HCT116 (cell line): ENCODE measurements at regions not wholly inside any gene's neighbourhood (a gene's known extent, or its start where the extent isn't known, plus 50 kb on each side); places are given as distances from the start of the nearest gene placed in this dataset.

ENCODE experiments used
- ATAC-seq: fragments of 200-7000 bp; cut with Tn5 transposase; 2 replicates; pipeline ENCODE4 v1.9.1; 2020; ENCODE audit warnings: mild to moderate bottlenecking, moderate library complexity
- BruUV-seq: library from RNA; stranded (reverse); fragments of 400-500 nt; replicated peaks from 2 replicates; lab custom pipeline; 2021; lab: Mats Ljungman, UMichigan
- CTCF ChIA-PET: fragments of 300-600 bp; sonication (Branson Sonifier 250); formaldehyde crosslinking; loops from one replicate; lab custom pipeline; 2021; ENCODE audit warnings: antibody characterized with exemption; lab: Charles Lee
- POLR2A ChIA-PET: fragments of 300-600, 350-600 bp; sonication (Branson Sonifier 250); formaldehyde crosslinking; loops from one replicate; lab custom pipeline; 2021; ENCODE audit warnings: antibody characterized with exemption; lab: Charles Lee
- RAD21 ChIA-PET, 2 experiments: fragments of 300-600 bp; sonication (Branson Sonifier 250); formaldehyde crosslinking; loops; one replicate each; lab custom pipeline; 2023; ENCODE audit warnings: low total read pairs in 2 of 2; ENCODE audit not compliant: uncharacterized antibody in 2 of 2, unreplicated experiment in 2 of 2, low non-redundant PET in 1 of 2; lab: Charles Lee
- DNase-seq: peaks from one replicate; pipeline ENCODE4 v3.0.0-alpha.2; 2010; ENCODE audit warnings: low read depth, low spot score
- H2AFZ ChIP-seq: fragments of 200-600 bp; shearing (Covaris generic), sonication (generic); 2 replicates; pipeline ENCODE4 v1.6.1; 2017; ENCODE audit warnings: low read depth, mixed run types, mixed read lengths, antibody characterized with exemption, low read length; ENCODE audit not compliant: poor library complexity, severe bottlenecking
- H3K27ac ChIP-seq: 2 replicates; pipeline ENCODE4 v1.5.1; 2012; ENCODE audit warnings: low read depth, low read length
- H3K27me3 ChIP-seq: fragments of 200-600 bp; sonication (generic); 2 replicates; pipeline ENCODE4 v1.6.1; 2016; ENCODE audit warnings: mixed run types, low read length, mixed read lengths; ENCODE audit not compliant: insufficient read depth
- H3K36me3 ChIP-seq, 2 experiments: fragments of 200-500 bp in 1 of 2; fragments of 200-600 bp in 1 of 2; sonication (Bioruptor generic) in 1 of 2; sonication (generic) in 1 of 2; 2 replicates each; pipeline versions ENCODE4 v1.5.1 to v1.6.1; 2014 to 2016; ENCODE audit warnings: low read length in 2 of 2, inconsistent platforms in 1 of 2, mixed read lengths in 1 of 2, mixed run types in 1 of 2; ENCODE audit not compliant: insufficient read depth in 2 of 2, control insufficient read depth in 1 of 2
- H3K4me1 ChIP-seq, 2 experiments: fragments of 200-600 bp in 1 of 2; sonication (generic) in 1 of 2; 2 replicates each; pipeline versions ENCODE4 v1.5.1 to v1.6.1; 2012 to 2017; ENCODE audit warnings: low read length in 2 of 2, inconsistent platforms in 1 of 2, mild to moderate bottlenecking in 1 of 2, mixed read lengths in 1 of 2, mixed run types in 1 of 2, moderate library complexity in 1 of 2; ENCODE audit not compliant: insufficient read depth in 2 of 2, control insufficient read depth in 1 of 2
- H3K4me2 ChIP-seq: fragments of 200-600 bp; sonication (generic); 2 replicates; pipeline ENCODE4 v1.6.1; 2017; ENCODE audit warnings: mixed run types, low read length, mixed read lengths
- H3K4me3 ChIP-seq, 2 experiments: fragments of 200-600 bp in 1 of 2; sonication (generic) in 1 of 2; replicated peaks in 1 of 2; 2 replicates each; pipeline ENCODE4 v1.5.1; 2011 to 2016; ENCODE audit warnings: low read length in 2 of 2, control low read depth in 1 of 2, low read depth in 1 of 2, mild to moderate bottlenecking in 1 of 2, mixed read lengths in 1 of 2, mixed run types in 1 of 2
- H3K79me2 ChIP-seq: fragments of 200-600 bp; sonication (generic); 2 replicates; pipeline ENCODE4 v1.6.1; 2017; ENCODE audit warnings: mild to moderate bottlenecking, mixed run types, low read length, moderate library complexity, mixed read lengths; ENCODE audit not compliant: insufficient read depth
- H3K9ac ChIP-seq: fragments of 200-600 bp; sonication (generic); 2 replicates; pipeline ENCODE4 v1.6.1; 2016; ENCODE audit warnings: low read length, mixed read lengths
- H3K9me2 ChIP-seq: fragments of 200-600 bp; sonication (generic), shearing (Covaris generic); 2 replicates; pipeline ENCODE4 v1.6.1; 2017; ENCODE audit warnings: mixed run types, mild to moderate bottlenecking, moderate library complexity; ENCODE audit not compliant: insufficient read depth
- H3K9me3 ChIP-seq, 2 experiments: fragments of 200-500 bp in 1 of 2; fragments of 200-600 bp in 1 of 2; sonication (Bioruptor generic) in 1 of 2; sonication (generic) in 1 of 2; 2 replicates each; pipeline ENCODE4 v1.6.1; 2014 to 2017; ENCODE audit warnings: low read length in 2 of 2, mixed read lengths in 2 of 2, inconsistent platforms in 1 of 2, low read depth in 1 of 2, mild to moderate bottlenecking in 1 of 2, mixed run types in 1 of 2, moderate library complexity in 1 of 2; ENCODE audit not compliant: control insufficient read depth in 1 of 2, insufficient read depth in 1 of 2
- H4K20me1 ChIP-seq: fragments of 200-600 bp; sonication (generic), shearing (Covaris generic); 2 replicates; pipeline ENCODE4 v1.6.1; 2017; ENCODE audit warnings: mixed run types, mild to moderate bottlenecking, moderate library complexity; ENCODE audit not compliant: insufficient read depth
- CEBPB ChIP-seq: IDR thresholded peaks from 2 replicates; pipeline ENCODE4 v1.6.1; 2012; ENCODE audit warnings: low read depth
- EGR1 ChIP-seq: IDR thresholded peaks from 2 replicates; pipeline ENCODE4 v1.6.1; 2012; ENCODE audit warnings: low read depth
- ELF1 ChIP-seq: IDR thresholded peaks from 2 replicates; pipeline ENCODE4 v1.6.1; 2012; ENCODE audit warnings: low read depth, borderline replicate concordance
- EZH2 ChIP-seq: fragments of 200-600 bp; sonication (generic); IDR thresholded peaks from 2 replicates; pipeline ENCODE4 v1.6.1; 2017; ENCODE audit warnings: antibody characterized with exemption, mixed run types
- EZH2phosphoT487 ChIP-seq: fragments of 200-600 bp; IDR thresholded peaks from 2 replicates; pipeline ENCODE4 v1.6.1; 2018; ENCODE audit warnings: antibody characterized with exemption, borderline replicate concordance
- FOSL1 ChIP-seq: IDR thresholded peaks from 2 replicates; pipeline ENCODE4 v1.6.1; 2012; ENCODE audit warnings: low read depth
- JUND ChIP-seq: IDR thresholded peaks from 2 replicates; pipeline ENCODE4 v1.6.1; 2012
- POLR2A ChIP-seq: IDR thresholded peaks from 2 replicates; pipeline ENCODE4 v1.7.0; 2011; ENCODE audit warnings: borderline replicate concordance; ENCODE audit not compliant: insufficient read depth, insufficient read length; ENCODE audit errors: extremely low read depth
- POLR2AphosphoS5 ChIP-seq: IDR thresholded peaks from 2 replicates; pipeline ENCODE4 v1.6.1; 2011; ENCODE audit warnings: mild to moderate bottlenecking, low read depth, low read length, moderate library complexity
- SIN3A ChIP-seq: IDR thresholded peaks from 2 replicates; pipeline ENCODE4 v1.6.1; 2012; ENCODE audit warnings: low read depth
- SP1 ChIP-seq: IDR thresholded peaks from 2 replicates; pipeline ENCODE4 v1.6.1; 2012; ENCODE audit warnings: low read depth
- SRF ChIP-seq: IDR thresholded peaks from 2 replicates; pipeline ENCODE4 v1.6.1; 2012; ENCODE audit warnings: low read depth
- YY1 ChIP-seq: IDR thresholded peaks from 2 replicates; pipeline ENCODE4 v1.6.1; 2011; ENCODE audit warnings: low read length, low read depth, moderate library complexity, mild to moderate bottlenecking; ENCODE audit not compliant: insufficient replicate concordance; ENCODE audit errors: extremely low read depth
- ZNF274 ChIP-seq: fragments of 200-500 bp; sonication (Bioruptor generic); IDR thresholded peaks from 2 replicates; pipeline ENCODE4 v1.6.1; 2014; ENCODE audit warnings: mild to moderate bottlenecking, low read depth, low read length, inconsistent platforms
- intact Hi-C: fragments of 100-400 bp; cut with micrococcal nuclease; formaldehyde crosslinking; loops from 2 replicates; pipeline ENCODE4 v1.10.0; 2022
- TF ChIP-seq, protein P1 (sequence below): IDR thresholded peaks from 2 replicates; pipeline ENCODE4 v1.6.1; 2012; ENCODE audit warnings: low read depth
- TF ChIP-seq, protein P2 (sequence below): IDR thresholded peaks from 2 replicates; pipeline ENCODE4 v1.6.1; 2011; ENCODE audit warnings: mild to moderate bottlenecking, low read length, moderate library complexity; ENCODE audit not compliant: insufficient replicate concordance; ENCODE audit errors: extremely low read depth
- TF ChIP-seq, protein P3 (sequence below): IDR thresholded peaks from 2 replicates; pipeline ENCODE4 v1.6.1; 2012
- TF ChIP-seq, protein P4 (sequence below): IDR thresholded peaks from 2 replicates; pipeline ENCODE4 v1.6.1; 2012
- TF ChIP-seq, protein P5 (sequence below), 3 experiments: fragments of 200-600 bp in 1 of 3; sonication (generic) in 1 of 3; IDR thresholded peaks in 2 of 3; conservative IDR thresholded peaks in 1 of 3; 2 replicates each; pipeline ENCODE4 v1.5.1; 2012 to 2017; ENCODE audit warnings: low read depth in 2 of 3, low read length in 2 of 3, antibody characterized with exemption in 1 of 3, borderline replicate concordance in 1 of 3, control low read depth in 1 of 3, mild to moderate bottlenecking in 1 of 3, mixed read lengths in 1 of 3, mixed run types in 1 of 3, moderate library complexity in 1 of 3; ENCODE audit not compliant: insufficient read depth in 1 of 3

DNA sequence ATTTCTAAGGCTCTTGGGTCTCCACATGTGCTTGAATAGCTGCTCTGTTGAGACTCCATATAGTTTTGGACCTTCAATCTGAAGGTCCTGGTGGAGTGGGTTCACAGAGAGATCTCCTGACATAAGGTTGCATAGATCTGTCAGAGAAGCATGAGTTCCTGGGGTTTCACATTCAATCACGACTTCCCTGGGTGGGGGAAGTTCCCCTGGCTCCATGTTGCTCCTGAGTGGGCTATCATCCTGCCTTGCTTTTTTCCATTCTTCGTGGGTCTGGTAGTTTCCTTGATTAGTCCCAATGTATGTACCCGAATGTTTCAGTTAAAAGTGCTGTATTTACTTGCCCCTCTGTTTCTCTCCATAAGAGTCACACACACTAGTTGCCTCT is 181.8 kb downstream of the RASSF9 start:
- no peaks in the 10 kb centered on the region for H3K79me2 ChIP-seq
- no peak for ATAC-seq
- no peaks in the 10 kb centered on the region for H4K20me1 ChIP-seq
- RAD21 ChIA-PET: no interaction called here
- no peak overlapping the region for H3K4me2 ChIP-seq
- no peak for TF ChIP-seq SP1
- TF ChIP-seq FOSL1: no peak
- no peak for TF ChIP-seq POLR2A
- TF ChIP-seq, protein P1, sequence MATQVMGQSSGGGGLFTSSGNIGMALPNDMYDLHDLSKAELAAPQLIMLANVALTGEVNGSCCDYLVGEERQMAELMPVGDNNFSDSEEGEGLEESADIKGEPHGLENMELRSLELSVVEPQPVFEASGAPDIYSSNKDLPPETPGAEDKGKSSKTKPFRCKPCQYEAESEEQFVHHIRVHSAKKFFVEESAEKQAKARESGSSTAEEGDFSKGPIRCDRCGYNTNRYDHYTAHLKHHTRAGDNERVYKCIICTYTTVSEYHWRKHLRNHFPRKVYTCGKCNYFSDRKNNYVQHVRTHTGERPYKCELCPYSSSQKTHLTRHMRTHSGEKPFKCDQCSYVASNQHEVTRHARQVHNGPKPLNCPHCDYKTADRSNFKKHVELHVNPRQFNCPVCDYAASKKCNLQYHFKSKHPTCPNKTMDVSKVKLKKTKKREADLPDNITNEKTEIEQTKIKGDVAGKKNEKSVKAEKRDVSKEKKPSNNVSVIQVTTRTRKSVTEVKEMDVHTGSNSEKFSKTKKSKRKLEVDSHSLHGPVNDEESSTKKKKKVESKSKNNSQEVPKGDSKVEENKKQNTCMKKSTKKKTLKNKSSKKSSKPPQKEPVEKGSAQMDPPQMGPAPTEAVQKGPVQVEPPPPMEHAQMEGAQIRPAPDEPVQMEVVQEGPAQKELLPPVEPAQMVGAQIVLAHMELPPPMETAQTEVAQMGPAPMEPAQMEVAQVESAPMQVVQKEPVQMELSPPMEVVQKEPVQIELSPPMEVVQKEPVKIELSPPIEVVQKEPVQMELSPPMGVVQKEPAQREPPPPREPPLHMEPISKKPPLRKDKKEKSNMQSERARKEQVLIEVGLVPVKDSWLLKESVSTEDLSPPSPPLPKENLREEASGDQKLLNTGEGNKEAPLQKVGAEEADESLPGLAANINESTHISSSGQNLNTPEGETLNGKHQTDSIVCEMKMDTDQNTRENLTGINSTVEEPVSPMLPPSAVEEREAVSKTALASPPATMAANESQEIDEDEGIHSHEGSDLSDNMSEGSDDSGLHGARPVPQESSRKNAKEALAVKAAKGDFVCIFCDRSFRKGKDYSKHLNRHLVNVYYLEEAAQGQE: no peak
- TF ChIP-seq, protein P2, sequence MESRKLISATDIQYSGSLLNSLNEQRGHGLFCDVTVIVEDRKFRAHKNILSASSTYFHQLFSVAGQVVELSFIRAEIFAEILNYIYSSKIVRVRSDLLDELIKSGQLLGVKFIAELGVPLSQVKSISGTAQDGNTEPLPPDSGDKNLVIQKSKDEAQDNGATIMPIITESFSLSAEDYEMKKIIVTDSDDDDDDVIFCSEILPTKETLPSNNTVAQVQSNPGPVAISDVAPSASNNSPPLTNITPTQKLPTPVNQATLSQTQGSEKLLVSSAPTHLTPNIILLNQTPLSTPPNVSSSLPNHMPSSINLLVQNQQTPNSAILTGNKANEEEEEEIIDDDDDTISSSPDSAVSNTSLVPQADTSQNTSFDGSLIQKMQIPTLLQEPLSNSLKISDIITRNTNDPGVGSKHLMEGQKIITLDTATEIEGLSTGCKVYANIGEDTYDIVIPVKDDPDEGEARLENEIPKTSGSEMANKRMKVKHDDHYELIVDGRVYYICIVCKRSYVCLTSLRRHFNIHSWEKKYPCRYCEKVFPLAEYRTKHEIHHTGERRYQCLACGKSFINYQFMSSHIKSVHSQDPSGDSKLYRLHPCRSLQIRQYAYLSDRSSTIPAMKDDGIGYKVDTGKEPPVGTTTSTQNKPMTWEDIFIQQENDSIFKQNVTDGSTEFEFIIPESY: no peak
- TF ChIP-seq EZH2phosphoT487: no peak
- no peak for TF ChIP-seq ZNF274
- TF ChIP-seq YY1: no peak
- TF ChIP-seq SRF: no peak
- TF ChIP-seq CEBPB: no peak
- no peak for TF ChIP-seq EGR1
- TF ChIP-seq JUND: no peak
- TF ChIP-seq, protein P3, sequence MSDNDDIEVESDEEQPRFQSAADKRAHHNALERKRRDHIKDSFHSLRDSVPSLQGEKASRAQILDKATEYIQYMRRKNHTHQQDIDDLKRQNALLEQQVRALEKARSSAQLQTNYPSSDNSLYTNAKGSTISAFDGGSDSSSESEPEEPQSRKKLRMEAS: no peak
- TF ChIP-seq POLR2AphosphoS5: no peak
- TF ChIP-seq, protein P4, sequence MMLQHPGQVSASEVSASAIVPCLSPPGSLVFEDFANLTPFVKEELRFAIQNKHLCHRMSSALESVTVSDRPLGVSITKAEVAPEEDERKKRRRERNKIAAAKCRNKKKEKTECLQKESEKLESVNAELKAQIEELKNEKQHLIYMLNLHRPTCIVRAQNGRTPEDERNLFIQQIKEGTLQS: no peak
- TF ChIP-seq ELF1: no peak
- no peak for TF ChIP-seq SIN3A
- no peak for TF ChIP-seq EZH2
- TF ChIP-seq, protein P5, sequence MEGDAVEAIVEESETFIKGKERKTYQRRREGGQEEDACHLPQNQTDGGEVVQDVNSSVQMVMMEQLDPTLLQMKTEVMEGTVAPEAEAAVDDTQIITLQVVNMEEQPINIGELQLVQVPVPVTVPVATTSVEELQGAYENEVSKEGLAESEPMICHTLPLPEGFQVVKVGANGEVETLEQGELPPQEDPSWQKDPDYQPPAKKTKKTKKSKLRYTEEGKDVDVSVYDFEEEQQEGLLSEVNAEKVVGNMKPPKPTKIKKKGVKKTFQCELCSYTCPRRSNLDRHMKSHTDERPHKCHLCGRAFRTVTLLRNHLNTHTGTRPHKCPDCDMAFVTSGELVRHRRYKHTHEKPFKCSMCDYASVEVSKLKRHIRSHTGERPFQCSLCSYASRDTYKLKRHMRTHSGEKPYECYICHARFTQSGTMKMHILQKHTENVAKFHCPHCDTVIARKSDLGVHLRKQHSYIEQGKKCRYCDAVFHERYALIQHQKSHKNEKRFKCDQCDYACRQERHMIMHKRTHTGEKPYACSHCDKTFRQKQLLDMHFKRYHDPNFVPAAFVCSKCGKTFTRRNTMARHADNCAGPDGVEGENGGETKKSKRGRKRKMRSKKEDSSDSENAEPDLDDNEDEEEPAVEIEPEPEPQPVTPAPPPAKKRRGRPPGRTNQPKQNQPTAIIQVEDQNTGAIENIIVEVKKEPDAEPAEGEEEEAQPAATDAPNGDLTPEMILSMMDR (IDR thresholded peaks at IDR 0.05 in 2 of 3, conservative IDR thresholded peaks at IDR 0.05 in 1 of 3; ENCODE audit: borderline replicate concordance in 1 of 3, insufficient read depth in 1 of 3, low read depth in 2 of 3, low read length in 2 of 3): no peak
- TF ChIP-seq, all 23 proteins: peak for 0
- Histone ChIP-seq H3K27me3 (no peaks in the 10 kb centered on the region), H3K9ac (no peak overlapping the region), H3K9me3 (no peaks in the 10 kb centered on the region; a peak in 1 of 4 replicates), H3K4me3 (no peak overlapping the region), H3K27ac (no peak overlapping the region), H3K9me2 (no peaks in the 10 kb centered on the region), H2AFZ (no peak overlapping the region), H3K36me3 (no peaks in the 10 kb centered on the region), H3K4me1 (no peaks in the 10 kb centered on the region)
- DNase-seq: no peak
- CTCF ChIA-PET: no interaction called here
- BruUV-seq: no TSS peak
- POLR2A ChIA-PET: no interaction called here
- intact Hi-C loops: no loop called here
